ENCODE measurements at regions not wholly inside any gene's neighbourhood (a gene's known extent, or its start where the extent isn't known, plus 50 kb on each side); places are given as distances from the start of the nearest gene placed in this dataset.
"Not testable (repeated sequence)": the region's sequence is repeated elsewhere in the genome, so short reads cannot be mapped to it uniquely, and the experiment has no call there.

DNA sequence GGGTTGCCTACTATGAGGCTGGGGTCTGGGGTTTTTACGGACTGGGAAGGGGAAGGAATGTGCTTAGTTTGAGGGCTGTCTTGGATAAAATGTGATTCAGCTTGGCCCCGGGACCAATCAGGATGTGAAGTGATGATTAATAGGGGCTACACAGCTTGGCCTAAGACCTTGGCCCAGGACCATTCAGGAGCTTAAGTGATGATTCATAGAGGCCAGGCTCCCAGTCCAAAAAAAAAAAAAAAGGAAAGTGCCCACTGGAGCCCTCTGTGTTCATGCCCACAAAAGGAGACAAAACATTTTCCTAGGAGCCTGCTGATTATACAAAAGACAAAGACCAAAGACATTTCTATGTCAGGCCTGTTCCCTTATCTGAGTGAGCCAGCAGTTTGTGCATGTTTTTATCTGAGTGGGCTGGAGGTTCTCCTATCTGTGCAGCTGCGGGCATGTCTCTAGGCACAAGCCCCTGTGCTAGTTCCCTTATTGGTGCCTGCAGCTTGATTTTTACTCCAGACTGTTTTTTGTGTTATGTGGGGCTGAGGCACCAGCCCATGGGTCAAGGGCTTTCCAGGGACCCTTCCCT, 898.2 kb upstream of the GOT2 start:
- Mint-ChIP-seq H3K27me3 (ENCODE audit: insufficient read depth) (peaks cover 2% of the 10 kb centered on the region; the same call in 1 of the 2 replicates), H3K4me3 (peak overlapping the region; percentile 33)
- TF ChIP-seq, protein P1, sequence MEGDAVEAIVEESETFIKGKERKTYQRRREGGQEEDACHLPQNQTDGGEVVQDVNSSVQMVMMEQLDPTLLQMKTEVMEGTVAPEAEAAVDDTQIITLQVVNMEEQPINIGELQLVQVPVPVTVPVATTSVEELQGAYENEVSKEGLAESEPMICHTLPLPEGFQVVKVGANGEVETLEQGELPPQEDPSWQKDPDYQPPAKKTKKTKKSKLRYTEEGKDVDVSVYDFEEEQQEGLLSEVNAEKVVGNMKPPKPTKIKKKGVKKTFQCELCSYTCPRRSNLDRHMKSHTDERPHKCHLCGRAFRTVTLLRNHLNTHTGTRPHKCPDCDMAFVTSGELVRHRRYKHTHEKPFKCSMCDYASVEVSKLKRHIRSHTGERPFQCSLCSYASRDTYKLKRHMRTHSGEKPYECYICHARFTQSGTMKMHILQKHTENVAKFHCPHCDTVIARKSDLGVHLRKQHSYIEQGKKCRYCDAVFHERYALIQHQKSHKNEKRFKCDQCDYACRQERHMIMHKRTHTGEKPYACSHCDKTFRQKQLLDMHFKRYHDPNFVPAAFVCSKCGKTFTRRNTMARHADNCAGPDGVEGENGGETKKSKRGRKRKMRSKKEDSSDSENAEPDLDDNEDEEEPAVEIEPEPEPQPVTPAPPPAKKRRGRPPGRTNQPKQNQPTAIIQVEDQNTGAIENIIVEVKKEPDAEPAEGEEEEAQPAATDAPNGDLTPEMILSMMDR (IDR thresholded peaks at IDR 0.05): no peak

DNA sequence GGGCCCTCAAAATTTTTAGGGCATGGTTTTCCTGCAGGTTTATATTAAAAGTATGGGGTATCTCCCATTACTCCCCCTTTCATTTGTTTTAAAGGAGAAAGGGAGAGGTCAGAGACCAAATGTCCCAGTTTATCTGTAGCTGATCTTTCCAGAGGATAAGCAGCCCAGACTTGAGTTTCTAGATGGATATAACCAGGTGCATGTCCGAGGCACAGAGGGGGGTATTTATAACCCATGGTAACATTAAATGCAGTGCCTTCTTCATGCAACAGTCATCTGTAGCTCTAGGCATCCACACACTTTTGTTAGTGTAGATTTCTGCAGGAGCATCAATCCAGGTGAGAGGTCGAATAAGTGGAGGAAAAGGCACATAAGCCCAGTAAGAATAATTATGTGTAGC, 890.3 kb upstream of the GOT2 start:
- H3K27ac Mint-ChIP-seq; H3K36me3 Mint-ChIP-seq (ENCODE audit: low read depth); H3K4me3 Mint-ChIP-seq; H3K27me3 Mint-ChIP-seq (ENCODE audit: insufficient read depth); DNase-seq; H3K9me3 Mint-ChIP-seq: not testable (repeated sequence)
- peaks cover 17% of the 10 kb centered on the region for H3K4me1 Mint-ChIP-seq (ENCODE audit: low read depth)

More for the DNA sequence above, 898.2 kb upstream of the GOT2 start:
- peak overlapping the region; percentile 92 for H3K27ac Mint-ChIP-seq
- H3K4me1 Mint-ChIP-seq (ENCODE audit: low read depth): peaks cover 67% of the 10 kb centered on the region
- H3K9me3 Mint-ChIP-seq: no peaks in the 10 kb centered on the region
- DNase-seq: peak; percentile 57
- H3K36me3 Mint-ChIP-seq (ENCODE audit: low read depth): peaks cover under 1% of the 10 kb centered on the region; the same call in 1 of the 2 replicates

DNA sequence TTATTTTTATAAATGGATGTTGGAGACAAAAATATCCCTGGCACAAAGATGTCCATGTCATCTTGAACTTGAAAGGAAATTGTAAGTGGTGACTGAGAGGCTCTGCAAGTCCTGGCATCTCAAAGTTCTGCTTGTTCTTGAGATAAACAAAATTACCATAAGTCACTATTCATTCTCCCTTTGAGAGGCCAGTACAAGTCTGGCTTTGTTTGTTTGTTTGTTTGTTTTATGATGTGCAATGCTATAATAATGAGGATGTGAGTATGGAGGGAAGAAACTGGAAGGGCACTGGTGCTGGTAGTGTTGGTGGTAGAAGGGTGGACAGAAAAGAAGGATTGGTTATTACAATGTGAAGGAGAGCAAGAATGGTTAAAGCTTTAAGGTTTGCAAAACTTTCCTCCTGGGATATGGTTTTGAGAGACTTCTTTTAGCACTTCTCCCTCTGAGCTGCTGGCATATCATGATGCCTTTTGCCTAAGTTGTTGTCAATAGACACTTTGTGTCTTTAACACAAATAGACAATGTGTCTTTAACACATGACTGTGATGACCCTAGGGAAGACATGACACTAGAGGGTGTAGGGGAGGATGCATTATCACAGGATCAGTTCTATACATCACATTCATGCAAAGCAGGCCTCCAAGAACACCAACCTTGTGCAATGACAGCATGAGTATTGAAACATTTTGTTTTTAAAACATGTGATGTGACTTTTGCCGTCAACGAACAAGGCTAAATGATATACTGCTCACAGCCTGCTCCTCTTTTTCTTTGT, 880.5 kb upstream of the GOT2 start:
- no peaks in the 10 kb centered on the region; the same call in 1 of the 2 replicates for H3K27me3 Mint-ChIP-seq (ENCODE audit: insufficient read depth)
- no peak overlapping the region for H3K4me3 Mint-ChIP-seq
- no peak for DNase-seq
- TF ChIP-seq, protein P1 (IDR thresholded peaks at IDR 0.05): no peak
- peaks cover 17% of the 10 kb centered on the region for H3K4me1 Mint-ChIP-seq (ENCODE audit: low read depth)
- H3K36me3 Mint-ChIP-seq (ENCODE audit: low read depth): no peaks in the 10 kb centered on the region
- H3K27ac Mint-ChIP-seq: no peak overlapping the region
- H3K9me3 Mint-ChIP-seq: no peaks in the 10 kb centered on the region

DNA sequence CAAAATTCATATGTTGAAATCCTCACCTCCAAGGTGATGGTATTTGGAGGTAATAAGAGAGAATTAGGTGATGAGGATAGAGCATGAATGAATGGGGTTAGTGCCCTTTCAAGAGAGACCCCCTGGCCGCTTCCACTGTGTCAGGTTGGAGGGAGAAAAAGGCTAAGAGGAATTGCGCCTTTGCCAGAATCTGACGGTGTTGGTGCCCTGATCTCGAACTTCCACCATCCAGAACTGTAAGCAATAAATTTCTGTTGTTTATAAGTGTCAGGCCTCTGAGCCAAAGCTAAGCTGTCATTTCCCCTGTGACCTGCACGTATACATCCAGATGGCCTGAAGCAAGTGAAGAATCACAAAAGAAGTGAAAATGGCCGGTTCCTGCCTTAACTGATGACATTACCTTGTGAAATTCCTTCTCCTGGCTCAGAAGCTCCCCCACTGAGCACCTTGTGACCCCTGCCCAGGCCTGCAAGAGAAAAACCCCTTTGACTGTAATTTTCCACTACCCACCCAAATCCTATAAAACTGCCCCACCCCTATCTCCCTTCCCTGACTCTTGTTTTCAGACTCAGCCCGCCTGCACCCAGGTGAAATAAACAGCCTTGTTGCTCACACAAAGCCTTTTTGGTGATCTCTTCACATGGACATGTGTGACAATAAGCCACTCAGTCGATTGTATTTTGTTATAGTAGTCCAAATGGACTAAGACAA, 878.9 kb upstream of the GOT2 start:
- DNase-seq; H3K9me3 Mint-ChIP-seq; H3K36me3 Mint-ChIP-seq (ENCODE audit: low read depth); H3K27me3 Mint-ChIP-seq (ENCODE audit: insufficient read depth); H3K27ac Mint-ChIP-seq; H3K4me3 Mint-ChIP-seq: not testable (repeated sequence)
- H3K4me1 Mint-ChIP-seq (ENCODE audit: low read depth): peaks cover 17% of the 10 kb centered on the region

DNA sequence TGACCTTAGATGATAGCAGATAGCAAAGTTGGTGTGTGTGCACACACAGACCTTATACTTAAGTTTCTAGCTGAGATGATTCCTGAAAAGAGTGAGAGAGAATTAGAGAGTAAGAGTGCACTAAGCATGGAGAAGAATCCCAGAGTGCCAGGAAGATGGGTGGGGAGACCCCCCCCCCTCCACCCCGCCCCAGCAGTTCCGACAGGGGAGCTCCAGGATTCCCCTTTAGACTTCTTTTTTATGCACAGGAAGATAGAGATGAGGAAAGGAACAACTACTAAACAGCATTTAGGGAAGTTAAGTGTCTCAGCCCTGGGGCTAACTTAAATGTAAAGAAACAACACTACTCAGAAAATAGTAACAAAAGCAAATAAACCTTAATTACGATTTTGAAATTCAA, 878.0 kb upstream of the GOT2 start:
- DNase-seq: no peak
- Mint-ChIP-seq H3K9me3 (no peaks in the 10 kb centered on the region), H3K4me1 (ENCODE audit: low read depth) (peaks cover 17% of the 10 kb centered on the region), H3K4me3 (no peak overlapping the region), H3K27ac (no peak overlapping the region), H3K36me3 (ENCODE audit: low read depth) (no peaks in the 10 kb centered on the region), H3K27me3 (ENCODE audit: insufficient read depth) (no peaks in the 10 kb centered on the region; the same call in 1 of the 2 replicates)
- TF ChIP-seq, protein P1 (IDR thresholded peaks at IDR 0.05): no peak

DNA sequence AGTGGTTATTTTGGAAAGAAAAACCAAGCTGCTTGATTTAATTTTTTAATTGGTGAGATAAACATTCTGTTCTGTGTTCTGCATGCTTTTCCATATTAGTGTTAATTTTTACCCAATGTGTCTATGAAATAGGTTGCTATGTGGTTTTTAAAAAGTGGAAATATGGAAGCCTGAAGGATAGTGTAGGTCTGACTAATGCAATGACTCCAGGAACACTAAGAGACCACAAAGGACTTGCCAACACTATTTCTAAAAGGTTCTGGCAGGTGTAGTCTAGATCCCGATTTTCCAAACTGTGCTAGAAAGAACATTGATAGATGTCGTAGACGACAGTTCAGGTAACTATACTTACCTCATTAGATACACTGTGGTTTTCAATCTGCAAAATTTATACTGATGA, 877.4 kb upstream of the GOT2 start:
- no peak for DNase-seq
- no peaks in the 10 kb centered on the region; the same call in 1 of the 2 replicates for H3K27me3 Mint-ChIP-seq (ENCODE audit: insufficient read depth)
- H3K36me3 Mint-ChIP-seq (ENCODE audit: low read depth): no peaks in the 10 kb centered on the region
- H3K27ac Mint-ChIP-seq: no peak overlapping the region
- H3K4me3 Mint-ChIP-seq: no peak overlapping the region
- TF ChIP-seq, protein P1 (IDR thresholded peaks at IDR 0.05): no peak
- peaks cover 17% of the 10 kb centered on the region for H3K4me1 Mint-ChIP-seq (ENCODE audit: low read depth)
- no peaks in the 10 kb centered on the region for H3K9me3 Mint-ChIP-seq
